ENCODE measurements at regions not wholly inside any gene's neighbourhood (a gene's known extent, or its start where the extent isn't known, plus 50 kb on each side); places are given as distances from the start of the nearest gene placed in this dataset.

- FAIRE-seq = no peak
Measured at GRCh38 chr22:49051491-49052022, 776.1 kb downstream of the BRD1 start.

DNA sequence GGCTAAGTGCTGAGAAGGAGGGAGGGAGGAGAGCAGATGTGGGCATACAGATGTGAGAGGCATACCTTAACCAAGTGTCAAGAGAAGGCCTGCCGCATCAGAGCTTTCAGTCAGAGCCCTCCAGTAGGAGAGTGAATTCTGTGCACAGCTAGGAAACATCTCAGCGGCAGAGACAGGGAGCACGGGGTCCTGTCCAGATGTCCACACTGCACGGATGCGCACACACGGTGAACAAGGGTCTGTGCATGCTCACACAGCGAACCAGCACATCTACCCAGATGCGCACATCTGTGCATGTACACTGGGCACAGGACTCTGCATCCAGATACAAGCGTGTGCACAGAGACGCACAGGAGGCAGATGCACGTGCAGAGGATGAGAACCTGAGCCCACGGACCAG lies 778.0 kb downstream of the BRD1 start:
- FAIRE-seq = no peak

DNA sequence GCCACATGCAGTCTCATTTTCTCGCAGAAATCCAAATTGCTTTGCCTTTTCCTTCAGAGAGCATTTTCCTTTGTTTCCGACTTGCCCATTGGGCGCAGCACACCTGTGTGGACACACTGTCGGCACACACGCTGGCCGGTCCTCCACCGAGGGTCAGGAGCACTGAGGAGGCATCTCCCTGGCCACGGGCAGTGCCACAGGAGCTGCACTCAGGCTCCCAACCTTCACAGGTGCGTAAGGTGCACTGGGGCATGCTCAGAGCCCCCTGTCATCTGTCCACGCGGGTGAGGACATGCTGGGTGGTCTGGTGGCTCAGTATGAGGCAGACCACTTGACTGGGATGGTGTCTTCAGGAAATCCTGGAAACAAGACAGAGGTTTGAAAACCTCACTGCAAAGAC lies 779.1 kb downstream of the BRD1 start:
- no peak for FAIRE-seq

GRCh38 chr22:49047447-49047846 lies 780.2 kb downstream of the BRD1 start:
- FAIRE-seq = no peak

DNA sequence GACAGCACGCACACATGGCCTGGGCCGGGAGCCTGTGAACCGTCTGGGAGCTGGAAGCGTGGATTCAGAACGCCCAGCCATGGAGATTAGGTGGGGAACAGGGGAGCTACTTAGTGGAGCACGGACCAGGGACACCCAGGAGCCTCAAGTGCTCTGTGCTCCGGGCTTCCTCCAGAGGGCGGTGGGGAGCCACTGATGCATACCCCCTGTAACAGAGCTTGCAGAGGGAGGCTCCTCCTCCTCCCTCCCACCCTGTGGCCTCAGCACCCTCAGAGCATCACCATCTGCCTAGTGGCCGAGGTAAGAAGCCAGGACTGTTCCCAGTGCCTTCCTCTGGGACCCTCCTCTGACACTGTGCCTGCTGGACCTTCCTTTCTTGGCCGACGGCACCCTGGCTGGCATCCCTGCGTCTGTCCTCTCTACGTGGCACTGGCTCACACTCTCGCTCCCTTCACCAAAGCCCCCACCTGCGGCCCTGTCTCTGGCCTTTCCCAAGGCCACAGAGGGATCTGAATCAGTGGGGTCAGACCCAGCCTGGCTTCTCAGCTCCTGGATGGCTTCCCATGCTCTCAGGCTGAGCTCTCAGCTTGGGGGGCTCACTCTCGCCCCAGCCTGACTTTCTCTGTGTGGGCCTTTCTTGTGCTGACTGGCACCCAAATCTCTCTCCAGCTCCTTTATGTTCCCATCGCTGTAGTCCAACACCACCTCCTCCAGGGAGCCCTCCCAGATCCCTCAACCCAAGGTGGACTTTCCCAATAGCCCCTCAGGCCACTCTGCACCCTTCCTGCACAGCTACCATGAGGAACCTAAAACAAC lies 780.9 kb downstream of the BRD1 start:
- no peak for FAIRE-seq

GRCh38 chr22:49046000-49046545 lies 781.6 kb downstream of the BRD1 start:
- no peak for FAIRE-seq

DNA sequence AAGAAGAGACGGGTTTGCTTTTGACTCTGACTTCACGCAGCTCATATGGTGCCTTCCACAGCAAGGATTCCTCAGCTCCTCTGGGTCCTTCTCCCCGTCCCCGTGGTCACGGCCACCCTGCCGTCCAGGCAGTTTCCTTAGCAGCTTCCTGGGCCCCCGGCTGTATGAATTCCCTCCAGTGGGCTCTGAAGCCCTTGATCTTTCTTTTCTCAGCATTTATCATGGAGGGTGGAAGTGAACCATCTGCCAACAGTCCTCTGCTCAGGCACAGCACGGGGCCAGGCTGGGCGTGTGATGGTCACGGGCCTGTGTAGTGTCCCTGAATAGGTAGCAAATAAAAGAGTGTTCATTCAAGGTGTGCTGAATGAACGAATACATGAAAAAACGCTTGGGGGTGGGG lies 782.4 kb downstream of the BRD1 start:
- FAIRE-seq = no peak

- FAIRE-seq = no peak
Measured at GRCh38 chr22:49044776-49045175, 782.9 kb downstream of the BRD1 start.

GRCh38 chr22:49044091-49044490 lies 783.6 kb downstream of the BRD1 start:
- no peak for FAIRE-seq

DNA sequence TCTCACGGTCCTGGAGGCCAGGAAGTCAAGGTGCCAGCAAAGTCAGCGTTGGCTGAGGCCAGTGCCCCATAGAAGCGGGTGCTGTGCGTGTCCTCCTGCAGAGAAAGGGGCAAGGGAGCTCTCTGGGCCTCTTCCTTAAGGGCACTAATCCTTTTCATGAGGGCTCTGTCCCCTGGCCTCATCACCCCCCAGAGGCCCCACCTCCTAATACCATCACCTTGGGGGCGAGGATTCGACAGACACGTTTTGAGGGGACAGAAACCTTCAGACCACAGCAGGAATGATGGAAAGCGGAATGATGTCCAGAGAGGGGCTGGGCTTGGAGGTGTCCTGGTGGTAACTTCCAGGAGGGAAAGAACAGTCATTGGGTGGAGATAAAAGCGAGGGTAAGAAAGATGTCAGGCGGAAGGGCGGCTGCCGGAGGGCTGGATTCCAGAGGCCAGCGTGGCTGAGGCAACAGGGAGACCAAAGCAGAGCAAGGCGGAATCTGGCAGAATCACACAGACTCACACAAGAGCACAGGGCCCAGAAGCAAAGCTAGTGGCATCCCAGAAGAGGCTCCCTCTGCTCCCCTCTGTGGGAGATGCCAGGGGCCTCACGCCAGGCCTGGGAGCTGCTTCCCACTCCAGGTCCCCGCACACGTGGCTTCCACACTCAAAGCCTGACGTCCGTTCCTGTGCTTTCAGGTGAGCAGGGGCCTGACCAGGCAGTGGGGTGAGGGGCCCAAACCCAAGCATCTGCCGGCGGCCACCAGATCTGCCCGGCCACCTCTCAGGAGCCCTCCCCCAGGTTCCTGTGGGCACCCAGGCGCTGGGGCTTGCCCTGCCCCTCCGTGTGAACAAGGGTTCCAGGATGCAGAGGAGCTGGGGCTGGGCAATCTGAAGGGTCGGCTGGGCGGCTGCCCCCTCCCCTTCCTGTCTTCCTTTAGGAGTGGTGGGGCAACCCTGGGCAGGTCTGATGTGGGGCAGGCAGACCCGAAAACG lies 784.5 kb downstream of the BRD1 start:
- FAIRE-seq = no peak

- FAIRE-seq = no peak
Measured at GRCh38 chr22:49042066-49042465, 785.6 kb downstream of the BRD1 start.

DNA sequence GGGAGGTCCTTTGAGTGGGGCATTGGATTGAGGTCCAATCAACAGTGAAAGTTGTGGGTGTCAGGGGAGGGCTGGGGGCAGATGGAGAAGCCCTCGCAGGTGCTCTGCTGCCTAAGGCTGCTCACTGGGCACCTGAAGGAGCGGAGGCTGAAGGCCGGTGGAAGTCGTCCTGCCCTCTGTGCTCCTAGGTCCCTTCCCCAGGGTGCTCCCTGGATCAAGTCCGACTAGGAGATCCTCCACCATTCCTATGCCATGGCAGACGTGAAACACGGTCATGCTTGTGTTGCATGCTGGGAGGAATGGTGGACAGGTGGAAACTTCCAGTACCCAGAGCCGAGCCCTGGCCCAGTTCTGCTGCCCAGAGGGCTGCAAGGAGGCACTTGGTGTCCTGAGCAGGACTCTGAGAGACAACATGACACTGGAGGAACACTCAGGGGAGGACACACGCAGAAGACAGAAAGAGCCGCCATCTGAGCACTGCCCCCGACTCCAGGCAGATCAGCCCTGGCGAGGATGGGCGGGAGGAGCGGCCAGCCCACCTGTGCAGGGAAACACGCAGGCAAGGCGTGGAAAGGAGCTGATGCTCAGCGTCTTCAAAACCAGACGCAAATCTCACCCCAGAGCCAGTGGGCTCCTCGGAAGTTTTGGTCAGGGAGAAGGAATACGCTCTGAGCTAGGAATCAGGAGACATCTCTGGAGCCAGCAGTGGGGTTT lies 786.8 kb downstream of the BRD1 start:
- FAIRE-seq = no peak

- no peak for FAIRE-seq
Measured at GRCh38 chr22:49040111-49040510, 787.6 kb downstream of the BRD1 start.

DNA sequence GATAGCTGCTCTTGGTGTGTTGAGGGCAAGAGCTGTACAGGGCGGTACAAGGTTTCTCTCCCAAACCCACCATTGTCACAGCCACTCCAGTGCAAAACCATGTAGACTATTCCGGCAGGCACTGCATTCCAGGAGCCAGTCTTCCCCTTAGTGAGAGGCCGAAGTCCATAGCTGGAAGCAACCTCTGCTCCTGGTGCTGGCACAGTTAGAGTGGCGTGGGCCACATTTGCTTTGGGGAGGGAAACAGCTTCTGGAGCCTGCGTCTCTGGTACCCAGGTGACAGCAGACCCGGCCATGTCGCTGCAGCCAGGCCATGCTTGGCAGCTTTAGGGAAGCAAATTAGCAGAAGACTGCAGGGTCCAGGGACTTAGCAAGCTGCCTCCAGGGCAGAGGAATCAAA lies 788.0 kb downstream of the BRD1 start:
- FAIRE-seq = no peak

DNA sequence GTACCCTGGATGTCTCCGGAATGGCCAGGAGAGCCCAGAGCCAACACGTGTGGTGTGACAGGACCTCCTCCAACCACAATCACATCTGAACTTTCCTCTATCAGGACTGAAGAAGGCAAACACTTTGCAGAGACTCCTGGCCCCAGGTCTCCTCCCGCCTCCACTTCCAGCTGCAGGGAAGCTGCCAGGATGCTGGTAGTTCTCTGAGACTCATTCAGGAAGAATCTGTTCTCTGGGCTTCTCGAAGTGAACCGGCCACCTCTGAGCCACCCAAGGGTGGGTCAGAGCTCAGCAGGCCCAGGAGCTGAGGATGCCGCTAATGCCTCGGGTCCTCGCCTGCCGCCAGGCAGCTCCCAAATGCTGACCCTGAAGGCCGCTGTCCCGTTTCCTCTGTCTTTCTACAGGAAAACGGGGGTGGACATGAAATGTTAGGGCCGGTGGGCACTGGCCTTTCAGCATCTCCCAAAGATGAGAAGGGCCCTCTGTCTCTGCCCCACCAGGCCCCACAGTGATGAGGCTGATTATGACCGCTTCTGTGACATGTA lies 789.9 kb downstream of the BRD1 start:
- no peak for FAIRE-seq

DNA sequence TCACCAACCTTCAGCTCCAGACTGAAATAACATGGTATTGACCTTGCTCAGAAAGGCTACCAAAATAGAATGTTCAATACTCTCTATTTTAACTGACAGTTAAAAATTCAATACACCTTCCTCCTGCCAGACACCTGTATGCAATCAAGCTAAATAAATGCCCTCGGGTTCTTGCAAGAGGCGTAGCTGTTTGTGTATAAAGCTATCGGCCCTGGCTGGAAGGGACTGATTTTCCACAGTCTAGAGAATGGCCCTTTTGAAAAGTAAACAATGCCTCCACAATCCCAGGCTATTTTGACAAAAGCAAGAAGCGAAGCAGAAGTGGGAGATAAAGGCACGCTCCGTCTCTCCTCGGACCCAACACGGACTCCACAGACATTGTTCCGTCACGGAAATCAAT lies 791.2 kb downstream of the BRD1 start:
- no peak for FAIRE-seq

DNA sequence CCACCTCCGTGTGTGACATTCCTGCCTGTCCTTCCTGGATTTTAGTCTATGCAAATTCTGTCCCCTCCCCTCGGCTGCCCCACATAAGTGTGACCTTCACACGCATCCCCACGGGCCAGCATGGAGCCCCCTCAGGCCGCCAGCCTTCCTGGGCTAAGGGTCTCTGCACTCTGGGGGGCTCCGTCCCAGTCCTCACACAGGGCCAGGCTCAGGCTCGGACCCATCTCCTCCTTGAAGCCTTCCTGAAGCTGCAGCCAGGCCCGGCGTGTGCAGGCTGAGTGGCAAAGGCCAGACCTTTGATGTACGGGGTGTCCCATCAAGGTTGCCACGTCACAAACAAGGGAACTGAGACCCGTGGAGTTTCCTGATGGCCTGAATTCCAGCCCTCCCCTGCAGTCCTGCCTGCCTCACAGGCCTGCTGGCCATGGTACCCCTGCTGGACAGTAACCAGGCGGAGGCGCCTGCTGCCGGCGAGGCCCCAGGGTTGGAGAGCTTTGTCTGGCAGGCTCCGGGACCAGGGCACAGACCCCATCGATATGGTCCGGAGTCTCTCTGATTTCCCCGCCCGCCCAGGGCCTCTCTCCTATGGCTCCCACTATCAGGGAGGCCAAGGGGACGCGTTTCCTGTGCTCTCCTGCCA lies 791.7 kb downstream of the BRD1 start:
- no peak for FAIRE-seq

DNA sequence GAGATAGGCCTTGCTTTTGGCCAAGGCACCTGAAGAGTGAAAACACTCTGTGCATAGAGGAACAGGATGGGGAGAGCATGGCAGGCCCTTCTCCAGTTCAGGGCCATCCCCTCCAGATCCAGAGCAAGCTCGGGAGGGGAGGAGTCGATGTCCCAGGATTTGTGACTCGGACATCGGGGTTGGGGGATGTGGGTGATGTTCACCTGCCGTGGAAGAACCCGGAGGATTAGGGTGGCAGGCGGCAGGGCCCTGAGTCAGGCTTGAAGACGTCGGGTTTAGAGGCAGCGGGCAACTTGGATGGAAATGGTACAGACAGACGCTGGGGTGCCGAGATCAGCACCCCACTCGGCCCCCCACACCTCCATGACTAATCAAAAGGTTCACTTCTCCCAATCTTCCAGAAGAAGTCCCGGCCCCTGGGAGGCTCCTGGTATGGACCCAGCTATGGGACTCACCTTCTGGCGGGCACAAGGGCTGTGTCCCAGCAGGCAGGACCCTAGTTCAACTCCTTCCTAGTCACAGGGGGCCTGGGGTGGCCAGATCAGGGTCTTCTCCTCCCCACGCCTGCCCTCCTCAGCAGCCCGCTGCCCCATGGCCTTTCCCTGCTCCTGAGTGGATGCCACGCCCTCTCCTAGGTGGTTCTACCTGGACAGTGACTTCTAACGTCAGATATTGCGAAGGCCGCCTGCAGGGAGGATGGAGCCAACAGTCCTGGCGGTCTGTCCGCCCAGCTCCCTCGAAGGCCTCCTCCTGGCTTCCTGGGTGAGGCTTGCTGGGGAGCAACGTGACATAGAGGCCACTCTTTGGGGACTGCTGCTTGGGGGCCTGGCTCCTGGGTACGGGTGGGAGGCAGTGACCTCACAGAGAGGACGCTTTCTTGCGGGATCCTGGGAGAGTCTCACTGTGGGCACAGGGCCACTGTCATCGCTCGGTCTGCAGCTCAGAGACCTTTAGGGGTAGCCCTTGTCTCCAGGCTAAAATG lies 792.5 kb downstream of the BRD1 start:
- FAIRE-seq = no peak

GRCh38 chr22:49033616-49034015 lies 794.1 kb downstream of the BRD1 start:
- FAIRE-seq = no peak

DNA sequence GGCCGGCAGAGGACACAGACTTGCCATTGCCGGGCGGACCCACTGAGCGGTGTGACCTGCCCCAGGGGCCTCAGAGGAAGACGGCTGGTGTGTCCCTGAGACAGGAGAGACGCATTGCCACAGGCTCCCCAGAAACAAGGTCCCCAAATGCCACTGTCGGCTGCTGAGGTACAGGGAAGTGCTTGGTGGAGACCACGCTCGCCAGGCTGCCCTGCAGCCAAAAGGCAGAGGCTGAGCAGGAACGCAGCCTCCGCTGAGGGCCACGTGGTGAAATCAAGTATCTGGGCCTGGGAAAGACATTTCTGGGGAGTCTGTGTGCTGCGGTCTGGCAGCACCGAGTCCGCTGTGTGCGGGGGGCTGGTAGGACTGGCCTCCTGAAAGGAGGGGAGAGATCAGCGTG lies 794.9 kb downstream of the BRD1 start:
- no peak for FAIRE-seq
